NCI-H1105 treated with DMSO at 0.1 percent for 48 hours (cell line): ENCODE measurements at regions not wholly inside any gene's neighbourhood (a gene's known extent, or its start where the extent isn't known, plus 50 kb on each side); places are given as distances from the start of the nearest gene placed in this dataset.
"Not testable (repeated sequence)": the region's sequence is repeated elsewhere in the genome, so short reads cannot be mapped to it uniquely, and the experiment has no call there.

Experiments used
- DNase-seq: peaks from one replicate; lab custom pipeline; 2025; lab: John Stamatoyannopoulos, UW

DNA sequence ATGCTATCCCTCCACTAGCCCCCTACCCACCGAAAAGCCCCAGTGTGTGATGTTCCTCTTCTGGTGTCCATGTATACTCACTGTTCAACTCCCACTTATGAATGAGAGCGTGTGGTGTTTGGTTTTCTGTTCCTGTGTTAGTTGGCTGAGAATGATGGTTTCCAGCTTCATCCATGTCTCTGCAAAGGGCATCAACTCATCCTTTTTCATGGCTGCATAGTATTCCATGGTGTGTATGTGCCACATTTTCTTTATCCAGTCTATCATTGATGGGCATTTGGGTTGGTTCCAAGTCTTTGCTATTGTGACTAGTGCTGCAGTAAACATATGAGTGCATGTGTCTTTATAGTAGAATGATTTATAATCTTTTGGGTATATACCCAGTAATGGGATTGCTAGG, 599.3 kb upstream of the B3GAT1 start:
- not testable (repeated sequence) for DNase-seq

DNA sequence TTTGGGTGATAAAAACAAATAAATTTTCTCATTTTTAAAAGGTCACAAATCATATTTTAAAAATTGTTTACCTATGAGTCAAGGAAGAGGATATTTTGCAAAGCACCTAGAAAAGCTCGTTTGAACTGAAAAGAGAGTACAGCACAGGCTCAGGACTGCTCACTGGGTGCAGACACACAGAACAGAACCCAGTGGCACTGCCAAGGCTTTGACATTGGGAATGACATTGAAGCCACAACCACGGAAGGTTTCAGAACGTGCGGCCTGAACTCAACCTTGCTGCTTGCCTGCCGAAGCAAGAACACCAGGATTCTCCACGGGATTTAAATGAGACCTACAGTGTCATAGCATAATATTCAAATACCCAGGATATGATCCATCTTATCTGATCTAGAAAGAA, 597.1 kb upstream of the B3GAT1 start:
- DNase-seq = no peak

DNA sequence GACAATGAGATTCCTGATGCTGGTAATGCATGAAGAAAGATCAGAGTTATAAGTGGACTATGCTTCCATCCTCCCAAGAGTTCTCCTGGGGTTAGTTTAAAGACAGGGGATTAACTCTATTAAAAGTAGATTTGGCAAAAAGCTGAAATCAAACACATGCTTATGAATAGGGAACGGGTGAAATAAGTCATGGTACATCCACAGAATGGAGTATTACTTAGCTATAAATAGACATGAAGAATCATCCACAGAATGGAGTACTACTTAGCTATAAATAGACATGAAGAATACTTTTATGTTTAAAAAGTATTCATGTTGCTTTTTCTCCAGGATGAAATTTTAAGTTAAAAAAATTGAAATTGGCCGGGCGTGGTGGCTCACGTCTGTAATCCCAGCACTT, 596.4 kb upstream of the B3GAT1 start:
- DNase-seq = no peak

DNA sequence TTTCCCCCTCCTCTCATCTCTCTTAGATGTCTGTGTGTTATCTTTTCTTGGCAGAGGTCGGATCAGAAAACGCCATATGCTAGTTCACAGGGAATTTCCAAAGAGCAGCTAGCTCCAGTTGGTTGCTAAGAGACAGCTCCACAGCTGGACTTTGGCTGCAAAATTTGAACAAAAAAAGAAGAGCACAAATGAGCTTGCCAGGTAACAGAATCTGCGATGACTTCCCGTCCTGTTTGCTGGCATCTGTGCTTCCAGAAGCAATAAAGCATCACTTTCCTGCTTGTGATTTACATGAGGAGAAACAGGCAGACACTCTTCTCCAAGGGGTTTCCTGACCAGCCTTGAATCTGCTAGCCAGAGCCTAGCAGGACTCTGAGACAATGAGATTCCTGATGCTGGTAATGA, 596.0 kb upstream of the B3GAT1 start:
- peak; percentile 59 for DNase-seq

DNA sequence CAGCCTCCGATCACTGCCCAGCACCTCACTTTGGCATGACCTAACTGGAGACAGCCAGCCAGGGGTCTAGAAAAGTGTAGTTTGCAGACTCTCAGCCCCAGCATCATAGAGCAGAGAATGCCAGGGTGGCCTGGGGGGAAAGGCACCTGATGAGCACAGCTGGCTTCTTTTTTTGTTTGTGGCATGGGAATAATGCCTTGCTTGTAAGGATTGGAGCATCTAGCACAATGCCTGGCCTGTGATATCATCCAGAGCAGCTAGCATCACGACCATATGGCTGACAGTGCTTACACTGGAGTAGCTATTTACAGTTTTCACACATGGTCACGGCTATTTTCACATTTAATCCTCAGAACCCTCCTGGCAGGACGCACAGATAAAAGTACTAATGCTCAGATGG, 594.8 kb upstream of the B3GAT1 start:
- no peak for DNase-seq

DNA sequence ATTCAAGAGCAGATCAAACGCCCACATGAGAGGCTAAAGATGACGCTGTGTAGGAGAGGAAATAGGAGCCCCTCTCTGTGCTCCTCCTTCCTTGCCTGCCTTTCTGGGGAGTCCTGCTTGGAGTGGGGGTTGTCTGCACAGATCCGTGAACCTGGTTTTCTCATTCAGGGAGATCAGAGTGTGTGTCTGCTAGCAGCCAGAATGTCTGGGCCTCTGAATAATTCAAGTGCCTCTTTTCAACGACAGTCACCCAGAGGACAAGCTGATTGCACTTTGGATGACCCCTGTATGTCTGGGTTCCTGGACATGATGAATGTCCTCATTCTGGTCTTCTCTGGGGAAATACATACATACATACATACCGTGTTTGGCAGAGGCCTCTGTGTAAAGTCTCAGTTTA, 592.5 kb upstream of the B3GAT1 start:
- no peak for DNase-seq

DNA sequence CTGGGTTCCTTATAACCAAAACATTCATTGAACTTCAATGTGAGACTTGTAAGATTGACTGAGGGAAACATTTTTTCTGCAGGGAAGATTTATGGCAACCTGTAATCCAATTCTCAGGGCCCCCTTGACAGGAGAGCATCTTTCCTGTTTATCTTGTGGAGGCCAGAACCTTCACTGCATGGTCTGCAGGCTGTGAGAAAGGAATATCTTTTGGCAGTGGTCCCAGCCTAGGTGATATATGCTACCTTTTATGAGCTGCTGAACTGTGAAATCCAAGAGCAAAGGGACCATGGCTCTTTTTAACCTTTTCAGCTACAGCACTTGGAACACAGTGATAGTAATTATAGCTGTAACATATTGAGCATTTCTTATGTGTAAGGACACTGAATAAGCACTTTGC, 590.2 kb upstream of the B3GAT1 start:
- DNase-seq = peak; percentile 39

DNA sequence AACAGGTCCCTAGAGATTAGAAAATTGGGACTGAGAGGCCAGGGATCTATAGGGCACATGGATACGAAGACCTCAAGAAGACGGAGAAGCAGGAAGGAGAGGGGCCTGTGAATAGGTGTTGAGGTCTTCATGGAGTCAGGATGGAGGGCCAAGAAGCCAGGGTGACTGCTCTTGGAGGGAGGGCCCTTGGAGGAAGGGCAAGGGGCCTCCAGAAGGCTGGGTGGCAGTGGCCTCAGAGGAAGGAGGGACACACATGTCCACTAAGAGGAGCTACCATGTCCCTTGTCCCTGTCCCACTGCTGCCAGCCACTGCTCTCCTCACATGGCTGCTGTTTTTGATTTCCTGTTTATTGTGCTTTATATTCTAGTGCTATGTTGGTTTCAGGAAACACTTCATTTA, 589.5 kb upstream of the B3GAT1 start:
- DNase-seq = no peak

DNA sequence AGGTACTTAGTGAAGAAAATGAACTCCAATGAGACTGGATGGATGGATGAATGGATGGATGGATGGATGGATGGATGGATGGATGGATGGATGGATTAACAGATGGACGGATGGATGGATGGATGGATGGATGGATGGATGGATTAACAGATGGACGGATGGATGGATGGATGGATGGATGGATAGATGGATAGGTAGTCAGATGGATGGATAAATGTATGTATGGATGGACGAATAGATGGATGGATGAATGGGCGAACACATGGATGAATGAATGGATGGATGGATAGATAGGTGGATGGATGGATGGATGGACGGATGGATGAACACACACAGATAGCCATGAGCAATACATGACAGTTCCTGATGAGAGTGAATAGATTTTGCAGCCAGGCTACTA, 589.0 kb upstream of the B3GAT1 start:
- not testable (repeated sequence) for DNase-seq

DNA sequence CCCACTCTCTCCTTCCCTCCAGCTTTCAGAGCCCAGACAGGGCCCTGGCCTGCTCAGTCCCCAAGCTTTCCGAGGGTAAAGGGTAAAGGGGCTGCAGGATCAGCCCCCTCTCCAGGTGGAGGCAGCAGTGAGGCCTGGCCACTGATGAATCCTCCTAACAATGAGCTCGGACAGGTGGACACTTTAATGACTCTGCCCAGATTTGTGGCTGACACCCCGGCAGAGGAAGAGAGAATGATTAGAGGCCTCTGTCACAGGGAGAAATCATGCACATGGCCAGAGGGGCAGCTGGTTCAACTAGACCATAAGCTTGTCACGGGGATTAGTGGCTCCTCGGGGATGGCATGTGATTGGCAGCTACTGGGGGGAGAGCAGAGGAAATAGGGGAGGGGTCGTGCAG, 587.5 kb upstream of the B3GAT1 start:
- no peak for DNase-seq

DNA sequence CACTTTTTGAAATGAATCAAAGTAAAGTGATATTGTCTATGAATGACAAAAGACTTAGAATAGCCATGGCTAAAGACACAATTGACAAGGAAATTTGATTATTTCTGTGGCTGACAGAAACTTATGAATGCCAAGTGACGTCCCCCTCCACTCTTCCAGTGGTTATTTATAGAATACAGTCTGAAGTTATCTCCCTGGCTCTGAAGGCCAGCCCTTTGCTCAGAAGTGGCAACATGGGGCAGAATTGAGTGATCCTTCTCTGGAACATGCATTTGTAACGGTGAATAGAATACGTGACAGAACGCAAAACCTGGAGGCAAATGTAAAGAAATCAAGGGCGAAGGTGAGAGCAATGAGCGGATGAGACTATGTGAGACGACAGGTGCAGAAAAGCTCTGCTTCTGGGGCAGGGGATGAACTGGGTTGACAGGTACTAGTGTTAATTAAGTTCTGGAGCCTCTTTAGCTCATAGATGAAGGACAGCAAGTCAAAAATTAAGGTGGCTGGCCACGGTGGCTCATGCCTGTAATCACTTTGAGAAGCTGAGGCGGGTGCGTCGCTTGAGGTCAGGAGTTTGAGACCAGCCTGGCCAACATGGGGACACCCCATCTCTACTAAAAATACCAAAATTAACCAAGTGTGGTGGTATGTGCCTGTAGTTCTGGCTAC, 585.7 kb upstream of the B3GAT1 start:
- no peak for DNase-seq

DNA sequence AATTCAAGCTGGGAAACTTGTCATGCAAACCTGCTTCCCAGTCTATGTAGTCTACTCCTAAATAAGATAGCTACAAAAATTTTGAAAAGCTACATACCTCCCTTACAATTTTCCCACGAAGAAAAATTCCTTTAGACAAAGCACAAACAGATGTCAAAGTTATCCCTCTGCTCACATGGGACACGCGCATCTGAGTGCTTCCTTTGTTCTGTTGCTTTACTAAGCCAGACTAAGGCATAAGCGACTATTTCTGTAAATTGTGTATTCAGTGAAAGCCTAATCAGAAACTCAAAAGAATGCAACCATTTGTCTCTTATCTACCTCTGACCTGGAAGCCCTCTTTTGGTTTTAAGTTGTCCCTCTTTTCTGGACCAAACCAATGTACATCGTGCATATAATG, 583.7 kb upstream of the B3GAT1 start:
- no peak for DNase-seq

DNA sequence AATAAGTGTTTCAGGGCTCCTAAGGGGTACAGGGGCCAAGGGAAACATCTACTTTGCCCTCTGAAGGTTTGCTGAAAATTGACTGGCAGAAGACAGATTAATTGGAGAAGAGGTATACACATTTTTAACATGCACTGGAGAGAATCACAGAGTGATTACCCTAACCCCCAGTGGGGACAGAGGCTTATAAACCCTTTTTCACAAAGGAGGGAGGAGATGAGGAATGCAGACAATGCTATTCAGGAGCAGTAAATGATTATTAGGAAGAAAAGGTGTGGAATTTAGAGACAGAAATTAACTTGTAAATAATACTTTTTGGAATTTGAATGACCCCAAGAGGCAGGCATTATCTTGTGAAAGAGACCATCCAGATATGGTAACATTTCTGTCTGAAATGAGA, 582.4 kb upstream of the B3GAT1 start:
- DNase-seq = no peak

DNA sequence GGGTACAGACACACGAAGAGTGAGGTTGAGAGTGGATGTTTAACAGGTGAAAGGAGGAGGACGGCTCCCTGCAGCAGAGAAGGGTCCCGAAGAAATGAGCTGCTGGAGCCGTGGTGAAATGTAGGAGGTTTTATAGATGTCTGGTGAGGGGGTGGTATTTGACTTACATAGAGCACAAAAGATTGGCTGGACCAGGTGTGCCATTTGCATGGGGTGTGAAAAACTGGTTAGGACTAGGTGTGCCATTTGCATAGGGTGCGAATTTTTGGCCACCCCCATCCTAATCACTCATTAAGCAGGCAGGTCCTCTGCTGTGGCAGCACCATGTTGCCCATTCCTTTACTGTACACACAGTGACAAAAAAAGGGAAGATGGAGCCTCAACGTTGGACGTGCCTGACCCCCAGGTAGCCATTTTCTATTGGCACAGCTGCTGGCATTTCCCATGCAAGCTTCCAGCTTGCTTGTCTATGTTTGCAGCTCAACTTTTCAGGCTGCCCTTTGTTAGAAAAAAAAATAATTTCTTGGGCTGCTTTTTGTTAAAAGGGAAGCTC, 581.7 kb upstream of the B3GAT1 start:
- no peak for DNase-seq

DNA sequence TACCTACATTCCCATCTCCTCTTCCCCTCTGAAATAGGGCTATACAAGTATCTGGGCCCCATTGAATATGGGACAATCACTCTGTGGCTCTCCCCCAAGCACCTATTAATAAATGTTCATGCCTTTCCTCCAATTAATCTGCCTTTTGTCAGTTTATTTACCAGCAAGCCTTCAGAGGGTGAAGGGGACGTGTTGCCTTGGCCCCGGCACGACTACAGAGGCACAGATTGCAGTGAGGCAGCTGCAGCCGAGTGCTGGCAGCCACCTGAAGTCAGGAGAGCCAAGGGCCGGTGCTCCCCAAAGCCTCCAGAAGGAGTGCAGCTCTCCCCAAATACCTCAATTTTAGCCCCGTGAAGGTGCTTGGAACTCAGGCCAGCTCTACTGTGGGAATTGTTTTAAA, 580.9 kb upstream of the B3GAT1 start:
- no peak for DNase-seq

DNA sequence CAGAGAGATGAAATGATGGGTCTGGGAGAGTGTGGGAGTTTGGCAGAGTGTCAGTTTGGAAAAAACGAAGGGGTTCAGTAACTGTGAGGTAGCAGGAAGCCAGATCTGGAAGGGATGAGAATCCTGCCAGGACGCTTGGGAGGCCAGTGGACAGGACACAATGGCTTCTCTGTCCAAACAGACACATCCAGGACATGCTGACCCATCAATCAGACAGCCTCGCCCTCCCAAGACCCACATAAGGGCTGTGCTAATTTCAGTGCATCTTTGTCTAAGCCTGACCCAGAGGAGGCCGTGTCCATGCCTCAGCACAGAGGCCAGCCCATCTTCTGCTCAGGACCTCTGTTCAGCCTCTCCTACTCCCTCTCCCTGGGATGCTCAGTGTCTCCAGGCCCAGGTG, 576.5 kb upstream of the B3GAT1 start:
- no peak for DNase-seq

DNA sequence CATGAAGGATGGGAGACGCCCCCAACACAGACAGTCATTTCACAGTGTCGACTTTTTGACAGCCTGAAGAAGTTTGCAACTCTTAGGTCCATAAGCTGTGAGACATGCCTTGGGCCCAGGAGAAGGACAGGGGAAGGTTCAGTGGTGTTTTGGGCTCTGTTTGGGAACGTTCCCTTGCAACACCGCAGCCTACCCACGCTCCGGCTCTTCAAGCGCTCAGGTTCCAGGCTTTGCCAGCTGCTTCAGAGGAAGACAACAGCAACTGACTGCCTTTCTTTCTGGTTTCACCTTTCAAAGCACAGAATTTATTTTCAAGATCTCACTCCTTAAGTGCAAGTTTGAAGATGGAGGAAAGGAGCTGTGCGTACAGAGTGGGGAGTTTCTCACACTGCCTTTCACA, 575.8 kb upstream of the B3GAT1 start:
- DNase-seq = no peak

DNA sequence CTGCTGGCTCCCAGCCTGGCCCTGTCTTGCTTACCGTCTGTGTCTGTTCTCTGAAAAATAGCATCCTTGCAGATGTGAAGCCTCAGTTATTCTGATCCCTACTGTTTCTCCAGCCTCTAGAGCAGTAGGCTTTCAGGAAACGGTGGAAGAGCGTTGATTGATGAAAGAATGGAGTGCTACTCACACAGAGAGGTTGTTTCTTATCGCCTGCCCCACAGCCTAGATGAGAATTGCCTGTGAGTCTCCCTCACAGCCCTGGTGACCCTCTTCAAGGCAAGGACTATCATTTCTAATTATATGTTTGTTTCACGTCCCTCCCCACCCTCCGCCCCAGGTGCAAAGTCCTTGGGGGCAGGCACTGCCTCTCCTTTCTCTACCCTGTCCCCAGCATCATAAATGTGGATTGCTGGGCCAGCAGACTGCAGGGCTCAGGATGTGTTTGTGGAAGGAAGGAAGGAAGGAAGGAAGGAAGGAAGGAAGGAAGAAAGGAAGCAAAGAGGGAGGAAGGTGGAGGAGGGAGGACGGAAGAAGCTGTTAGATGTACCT, 575.3 kb upstream of the B3GAT1 start:
- no peak for DNase-seq

DNA sequence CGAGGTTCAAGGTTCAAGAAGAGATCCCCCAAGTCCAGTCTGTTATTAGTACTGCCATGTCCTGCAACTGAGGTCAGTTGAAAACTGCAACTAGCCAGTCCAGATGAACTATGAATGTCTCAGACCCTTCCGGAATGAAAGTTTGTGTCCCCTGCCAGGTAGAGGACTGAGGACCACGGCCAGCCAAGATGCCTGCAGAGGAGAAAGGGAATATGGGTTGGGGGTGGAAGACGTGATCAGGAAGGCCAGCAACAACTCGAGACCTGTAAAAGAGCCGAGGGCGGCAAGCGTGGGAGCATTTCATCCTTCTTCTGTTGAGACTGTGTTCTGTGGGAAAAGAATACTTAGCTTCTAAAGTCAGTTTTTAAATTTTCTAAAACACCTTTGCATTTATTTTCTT, 572.4 kb upstream of the B3GAT1 start:
- no peak for DNase-seq

DNA sequence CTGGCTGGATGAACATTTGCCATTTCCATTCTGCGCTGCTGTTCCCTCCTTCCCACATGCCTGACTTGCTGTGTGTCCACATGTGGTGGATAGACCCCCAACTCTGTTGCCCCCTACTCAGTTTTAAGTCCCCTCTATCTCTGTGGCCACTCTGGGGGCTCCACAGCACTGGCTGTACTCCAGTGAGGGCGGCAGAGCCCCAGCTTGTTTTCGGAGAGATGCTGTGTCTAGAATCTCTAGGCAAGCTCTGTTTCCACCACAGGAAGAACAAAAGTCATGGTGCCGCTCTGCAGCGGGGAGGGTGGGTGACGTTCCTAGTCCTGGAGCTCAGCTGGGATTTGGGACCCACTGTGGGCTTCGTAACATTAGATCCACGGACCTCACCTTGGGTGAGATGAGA, 570.4 kb upstream of the B3GAT1 start:
- not testable (repeated sequence) for DNase-seq

DNA sequence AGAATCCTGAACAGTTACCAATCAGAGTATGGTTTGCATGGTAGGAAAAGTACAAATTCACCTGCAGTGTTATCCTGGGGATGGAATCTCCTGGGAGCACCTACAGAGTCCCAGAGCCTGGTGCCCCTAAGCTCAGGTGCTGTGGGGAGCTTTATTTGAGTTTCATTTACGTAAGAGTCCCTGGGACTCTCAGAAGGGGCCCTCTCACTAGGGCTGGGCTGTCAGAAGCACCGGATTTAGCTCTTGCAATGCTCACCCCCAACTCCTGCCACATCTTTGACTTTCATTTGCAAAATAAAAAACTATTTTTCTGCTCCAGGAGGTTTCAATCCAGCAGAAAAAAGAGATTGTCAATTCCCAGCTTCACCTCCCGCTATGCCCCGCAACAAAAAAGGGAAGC, 569.8 kb upstream of the B3GAT1 start:
- DNase-seq = no peak

DNA sequence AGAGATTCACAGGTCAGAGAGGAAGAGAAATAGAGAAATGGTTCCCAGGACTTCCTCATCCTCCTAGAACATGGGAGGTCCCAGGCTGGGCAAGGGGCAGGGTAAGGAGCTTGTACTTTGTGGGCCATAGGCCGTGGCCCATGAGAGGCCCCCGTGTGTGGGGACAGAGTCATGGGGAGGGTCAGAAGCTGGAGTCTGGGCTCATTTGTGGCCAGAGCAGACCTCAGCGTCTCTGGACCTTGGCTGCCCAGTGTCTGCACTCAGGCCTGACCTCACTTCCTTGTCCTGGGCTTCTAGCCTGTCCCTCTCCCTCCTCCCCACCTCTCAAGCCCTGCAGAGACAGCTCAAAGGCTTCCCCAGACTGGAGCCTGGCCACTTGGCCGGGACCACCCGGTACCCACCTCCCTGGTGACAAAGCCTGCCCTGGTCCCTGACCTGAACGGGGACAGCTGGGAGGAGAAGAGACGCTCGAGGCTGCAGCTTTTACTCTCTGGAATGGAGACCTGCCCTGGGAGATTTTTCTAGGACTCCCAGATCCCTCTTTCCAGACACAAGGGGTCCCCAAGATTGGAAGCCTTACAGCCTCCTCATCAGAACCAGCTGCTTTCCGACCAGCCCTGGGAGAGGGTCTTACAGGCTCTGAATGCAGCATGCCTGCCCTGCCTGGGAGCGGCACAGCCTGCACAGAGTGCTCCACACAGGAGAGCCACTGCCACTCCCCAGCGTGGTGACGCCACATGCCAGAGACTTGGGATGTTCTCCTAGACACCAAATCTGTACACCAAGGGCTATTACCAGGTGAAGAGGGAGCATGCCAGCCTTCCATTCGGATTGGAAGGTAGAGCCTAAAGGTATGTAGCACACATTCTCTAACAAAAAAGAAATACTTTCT, 569.0 kb upstream of the B3GAT1 start:
- DNase-seq = no peak

DNA sequence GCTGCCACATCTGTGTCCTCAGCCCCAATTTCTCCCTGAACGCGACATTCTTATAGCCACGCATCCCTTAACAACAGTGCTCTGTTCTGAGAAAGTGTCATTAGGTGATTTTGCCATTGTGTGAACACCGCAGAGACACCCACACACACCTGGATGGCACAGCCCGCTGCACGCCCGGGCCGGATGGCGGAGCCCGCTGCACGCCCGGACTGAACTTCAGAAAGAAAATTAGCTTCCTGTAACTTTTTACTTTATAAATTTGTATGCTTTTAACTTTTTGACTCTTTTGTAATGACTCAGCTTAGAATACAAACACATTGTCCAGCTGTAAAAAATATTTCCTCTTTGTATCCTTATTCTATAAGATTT, 567.0 kb upstream of the B3GAT1 start:
- not testable (repeated sequence) for DNase-seq
